AG10803 (cell line): ENCODE measurements at regions not wholly inside any gene's neighbourhood (a gene's known extent, or its start where the extent isn't known, plus 50 kb on each side); places are given as distances from the start of the nearest gene placed in this dataset.

Experiments
- DNase-seq: peaks from one replicate; pipeline ENCODE4 v3.0.0; 2010; ENCODE audit warnings: low read depth
- H3K4me3 ChIP-seq: 2 replicates; pipeline ENCODE4 v1.5.1; 2011; ENCODE audit warnings: mild to moderate bottlenecking, low read length, control low read depth
- TF ChIP-seq, protein P1 (sequence below): conservative IDR thresholded peaks from 2 replicates; pipeline ENCODE4 v1.5.1; 2011; ENCODE audit warnings: mild to moderate bottlenecking, low read length, control low read depth, inconsistent platforms

DNA sequence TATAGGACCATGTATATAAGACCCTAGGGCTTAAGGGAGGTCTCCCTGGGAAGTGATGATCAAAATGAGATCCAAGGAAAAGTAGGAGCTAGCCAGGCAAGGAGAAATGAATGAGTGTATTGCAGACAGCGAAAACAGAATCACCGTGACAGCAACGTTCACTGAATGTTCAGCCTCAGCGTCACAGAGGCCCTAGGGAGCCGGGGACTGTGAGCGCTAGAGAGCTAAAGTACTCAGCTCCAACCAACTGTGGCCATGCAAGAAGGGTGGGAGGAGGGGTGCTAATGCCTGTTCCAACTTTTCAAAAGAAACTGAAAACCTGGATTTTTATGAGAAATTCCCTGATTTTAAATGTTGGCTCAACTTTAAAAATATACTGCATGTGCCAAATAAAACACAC, 105.5 kb upstream of the CCND2 start:
- TF ChIP-seq, protein P1, sequence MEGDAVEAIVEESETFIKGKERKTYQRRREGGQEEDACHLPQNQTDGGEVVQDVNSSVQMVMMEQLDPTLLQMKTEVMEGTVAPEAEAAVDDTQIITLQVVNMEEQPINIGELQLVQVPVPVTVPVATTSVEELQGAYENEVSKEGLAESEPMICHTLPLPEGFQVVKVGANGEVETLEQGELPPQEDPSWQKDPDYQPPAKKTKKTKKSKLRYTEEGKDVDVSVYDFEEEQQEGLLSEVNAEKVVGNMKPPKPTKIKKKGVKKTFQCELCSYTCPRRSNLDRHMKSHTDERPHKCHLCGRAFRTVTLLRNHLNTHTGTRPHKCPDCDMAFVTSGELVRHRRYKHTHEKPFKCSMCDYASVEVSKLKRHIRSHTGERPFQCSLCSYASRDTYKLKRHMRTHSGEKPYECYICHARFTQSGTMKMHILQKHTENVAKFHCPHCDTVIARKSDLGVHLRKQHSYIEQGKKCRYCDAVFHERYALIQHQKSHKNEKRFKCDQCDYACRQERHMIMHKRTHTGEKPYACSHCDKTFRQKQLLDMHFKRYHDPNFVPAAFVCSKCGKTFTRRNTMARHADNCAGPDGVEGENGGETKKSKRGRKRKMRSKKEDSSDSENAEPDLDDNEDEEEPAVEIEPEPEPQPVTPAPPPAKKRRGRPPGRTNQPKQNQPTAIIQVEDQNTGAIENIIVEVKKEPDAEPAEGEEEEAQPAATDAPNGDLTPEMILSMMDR, result no peak

DNA sequence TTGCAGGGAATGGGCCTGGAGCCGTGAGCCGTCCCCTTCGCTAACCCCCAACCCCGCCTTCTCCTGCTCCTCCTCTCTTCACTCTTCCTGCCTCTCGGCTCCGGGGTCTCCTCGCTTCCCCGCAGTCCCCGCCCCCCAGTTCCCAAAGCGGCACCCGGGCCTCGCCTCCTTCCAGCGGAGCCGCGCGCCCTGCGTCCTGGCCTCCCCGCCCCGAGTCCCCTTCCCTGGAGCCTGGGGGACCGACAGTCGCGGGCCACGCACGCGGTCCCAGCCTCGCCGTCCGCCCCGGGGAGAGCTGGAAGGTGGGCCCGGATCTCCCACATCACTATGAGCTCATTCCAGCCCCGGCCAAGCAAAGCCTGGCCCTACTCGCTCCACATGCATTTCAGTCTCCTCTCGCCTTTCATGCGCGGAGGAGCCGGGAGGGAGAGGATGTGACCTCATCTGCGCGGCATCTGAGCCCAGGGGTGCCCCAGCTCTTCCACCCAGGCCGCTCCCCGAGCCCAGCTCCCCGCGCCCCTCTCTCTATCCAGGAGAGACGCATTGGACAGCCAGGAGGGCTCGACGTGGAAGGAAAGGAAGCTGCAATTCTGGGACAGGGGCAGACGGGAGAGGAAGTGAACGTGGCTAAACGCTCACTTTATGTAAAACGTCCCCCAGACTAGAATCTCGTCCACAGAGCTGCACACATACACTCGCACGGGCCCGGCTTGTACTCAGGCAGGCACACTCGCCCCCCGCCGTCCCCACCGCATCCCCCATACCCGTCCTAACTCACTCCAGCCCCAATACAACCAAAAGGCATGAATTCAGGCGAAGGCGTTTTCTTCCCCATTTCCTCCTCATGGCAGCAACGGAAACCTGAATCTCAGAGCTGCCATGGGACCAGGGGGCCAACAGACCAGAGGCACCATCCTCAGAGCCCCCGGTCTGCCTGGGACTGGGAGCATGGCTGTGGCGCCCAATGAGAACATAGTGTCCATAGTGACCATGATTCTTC, 108.7 kb upstream of the CCND2 start:
- DNase-seq, result peak; percentile 49
- H3K4me3 ChIP-seq, result peak overlapping the region; percentile 41
- TF ChIP-seq, protein P1, result no peak

More for the DNA sequence above, 105.5 kb upstream of the CCND2 start:
- DNase-seq, result no peak
- H3K4me3 ChIP-seq, result no peak overlapping the region

DNA sequence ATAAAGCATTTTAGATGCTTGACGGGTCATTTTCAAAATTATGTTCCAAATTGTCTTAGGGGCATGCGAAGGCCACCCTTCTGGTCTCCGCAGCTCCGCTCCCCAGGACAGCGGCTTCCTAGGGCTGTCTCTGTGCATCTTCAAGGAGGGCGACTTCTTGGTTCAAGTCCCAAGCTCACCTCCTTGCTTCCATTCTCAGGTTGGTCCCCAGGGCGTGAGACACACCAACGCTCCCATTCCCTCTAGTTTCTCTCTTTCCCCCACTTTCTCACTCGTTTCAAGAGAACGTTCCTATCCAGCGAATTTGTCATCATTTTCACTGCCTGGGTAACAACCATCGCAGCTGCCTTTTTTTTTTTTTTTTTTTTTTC, 109.4 kb upstream of the CCND2 start:
- TF ChIP-seq, protein P1, result no peak
- DNase-seq, result no peak
- H3K4me3 ChIP-seq, result peak overlapping the region; percentile 41

- no peak for DNase-seq
- TF ChIP-seq, protein P1, result no peak
- no peak overlapping the region for H3K4me3 ChIP-seq
These were observed 111.8 kb upstream of the CCND2 start for GRCh38 chr12:4161718-4162117.

DNA sequence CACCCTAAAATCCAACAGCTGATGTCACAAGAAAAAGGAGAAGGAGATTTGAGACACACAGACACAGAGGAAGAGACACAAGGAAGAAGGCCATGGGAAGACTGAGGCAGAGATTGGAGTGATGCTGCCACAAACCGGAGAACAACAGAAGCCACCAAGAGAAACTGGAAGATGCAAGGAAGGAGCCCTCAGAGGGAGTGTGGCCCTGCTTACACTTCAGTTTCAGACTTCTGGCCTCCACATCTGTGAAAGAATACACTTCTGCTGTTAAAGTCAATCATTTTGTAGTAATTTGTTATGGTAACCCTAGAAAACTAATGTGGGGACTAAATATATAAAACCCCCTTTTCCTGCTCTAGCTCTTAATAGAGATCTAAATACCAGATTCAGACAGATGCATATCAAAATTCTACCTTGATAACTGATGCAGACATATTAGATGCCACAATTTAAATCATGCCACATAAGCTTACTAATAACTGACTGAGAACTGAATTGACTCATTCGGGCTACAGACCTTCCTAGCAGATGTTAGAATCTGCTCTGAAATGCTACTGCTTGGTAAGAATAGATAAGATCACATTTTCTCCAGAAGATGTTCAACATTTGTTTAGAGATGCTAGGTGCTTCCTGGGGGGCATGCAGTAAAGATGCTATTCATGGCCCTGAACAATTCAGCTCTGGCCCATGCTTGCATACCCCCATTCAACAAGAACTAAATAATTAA, 113.1 kb upstream of the CCND2 start:
- no peak overlapping the region for H3K4me3 ChIP-seq
- TF ChIP-seq, protein P1, result no peak
- DNase-seq, result no peak

GRCh38 chr12:4159851-4160250, 113.7 kb upstream of the CCND2 start:
- no peak for DNase-seq
- TF ChIP-seq, protein P1, result no peak
- H3K4me3 ChIP-seq, result no peak overlapping the region
